22Rv1 (cell line): ENCODE measurements at regions not wholly inside any gene's neighbourhood (a gene's known extent, or its start where the extent isn't known, plus 50 kb on each side); places are given as distances from the start of the nearest gene placed in this dataset.

ENCODE experiments used
- H3K27ac ChIP-seq: fragments of 450-650 bp; 2 replicates; pipeline ENCODE4 v1.5.1; 2017
- CTCF ChIP-seq: fragments of 450-650 bp; IDR thresholded peaks from 2 replicates; pipeline ENCODE4 v1.5.1; 2017; ENCODE audit warnings: mild to moderate bottlenecking
- ZFX ChIP-seq: fragments of 450-650 bp; IDR thresholded peaks from 2 replicates; pipeline ENCODE4 v1.6.1; 2017; ENCODE audit warnings: antibody characterized with exemption, borderline replicate concordance

DNA sequence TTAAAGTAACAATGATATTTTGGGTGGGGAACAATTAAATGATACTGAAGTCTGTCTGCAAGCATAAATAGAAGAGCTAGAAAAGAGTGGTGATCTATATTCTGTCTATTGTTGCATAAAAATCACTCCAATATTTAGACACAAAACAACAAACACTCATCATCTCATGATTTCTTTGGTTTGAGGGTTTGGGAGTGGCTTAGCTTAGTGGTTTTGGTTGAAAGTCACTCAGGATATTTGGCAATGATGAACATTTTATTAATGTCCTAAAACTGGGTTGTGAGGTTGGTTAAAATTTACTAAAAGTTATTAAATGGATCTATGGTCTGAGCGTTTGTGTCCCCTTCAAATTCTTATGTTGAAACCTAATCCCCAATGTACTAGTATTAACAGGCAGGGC is 54.7 kb upstream of the EGFR start:
- TF ChIP-seq CTCF = no peak
- no peak for TF ChIP-seq ZFX

DNA sequence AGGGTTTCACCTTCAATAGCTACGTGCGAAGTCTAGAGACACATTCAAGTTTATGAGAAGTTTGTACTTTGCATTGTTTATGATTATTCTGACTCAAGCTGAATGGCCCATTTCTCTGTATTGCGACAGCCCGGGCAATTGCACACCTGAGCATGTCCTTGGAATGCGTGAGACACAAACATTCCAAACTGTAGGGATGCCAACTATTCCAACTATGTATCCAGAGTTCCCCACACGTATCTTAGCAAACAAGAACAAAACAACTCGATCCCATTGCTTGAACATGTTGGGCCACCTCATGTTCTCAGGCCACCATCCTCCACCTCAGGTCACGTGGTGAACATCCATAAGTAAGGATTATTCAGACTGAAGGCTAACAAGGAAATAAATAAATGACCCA is 51.4 kb upstream of the EGFR start:
- H3K27ac ChIP-seq = no peak overlapping the region
- no peak for TF ChIP-seq CTCF
- TF ChIP-seq ZFX = no peak

More for the DNA sequence above, 54.7 kb upstream of the EGFR start:
- no peak overlapping the region for H3K27ac ChIP-seq

DNA sequence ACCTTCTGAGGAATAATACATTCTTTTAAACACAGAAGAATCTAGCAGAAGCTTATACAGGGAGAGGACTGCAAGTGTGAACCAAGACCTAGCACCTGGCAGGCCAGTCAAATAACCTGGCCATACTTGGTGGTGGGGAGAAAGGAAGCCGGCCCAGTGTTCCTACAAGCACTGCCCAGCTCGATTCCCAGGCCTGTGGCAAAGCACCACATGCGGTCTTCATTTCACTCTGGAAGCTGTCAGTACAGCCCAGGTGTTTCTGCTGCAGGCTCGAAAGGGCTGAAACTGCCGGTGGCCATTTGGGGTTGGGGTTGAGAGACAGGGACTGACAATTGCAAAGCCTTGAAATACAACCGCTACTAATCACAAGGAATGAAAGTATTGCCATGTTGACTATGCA is 50.8 kb upstream of the EGFR start:
- H3K27ac ChIP-seq = no peak overlapping the region
- TF ChIP-seq ZFX (no peak), CTCF (no peak)
